Activated T-cell treated with anti-CD3 and anti-CD28 coated beads for 48 hours (primary cell): ENCODE measurements at regions not wholly inside any gene's neighbourhood (a gene's known extent, or its start where the extent isn't known, plus 50 kb on each side); places are given as distances from the start of the nearest gene placed in this dataset.
"Not testable (repeated sequence)": the region's sequence is repeated elsewhere in the genome, so short reads cannot be mapped to it uniquely, and the experiment has no call there.

Experiments used
- DNase-seq: peaks from one replicate; pipeline ENCODE4 v3.0.0-alpha.2; 2020; ENCODE audit warnings: low read depth

GRCh38 chr2:42998721-42999120 lies 206.3 kb upstream of the HAAO start:
- DNase-seq: no peak

- no peak for DNase-seq
These were observed 204.1 kb upstream of the HAAO start for GRCh38 chr2:42996528-42996927.

GRCh38 chr2:42995752-42996422 lies 203.5 kb upstream of the HAAO start:
- no peak for DNase-seq

- DNase-seq: not testable (repeated sequence)
These were observed 197.1 kb upstream of the HAAO start for GRCh38 chr2:42989283-42990081.

- not testable (repeated sequence) for DNase-seq
These were observed 195.7 kb upstream of the HAAO start for GRCh38 chr2:42988055-42988454.

- DNase-seq: no peak
These were observed 194.9 kb upstream of the HAAO start for GRCh38 chr2:42987112-42987922.

- no peak for DNase-seq
These were observed 192.2 kb upstream of the HAAO start for GRCh38 chr2:42984617-42985016.

GRCh38 chr2:42984081-42984480 lies 191.7 kb upstream of the HAAO start:
- no peak for DNase-seq

- no peak for DNase-seq
These were observed 188.5 kb upstream of the HAAO start for GRCh38 chr2:42980764-42981416.

GRCh38 chr2:42979870-42980763 lies 187.7 kb upstream of the HAAO start:
- no peak for DNase-seq

GRCh38 chr2:42979416-42979869 lies 187.1 kb upstream of the HAAO start:
- DNase-seq: no peak

- DNase-seq: no peak
These were observed 186.6 kb upstream of the HAAO start for GRCh38 chr2:42978887-42979415.

- no peak for DNase-seq
These were observed 185.9 kb upstream of the HAAO start for GRCh38 chr2:42978175-42978886.

- no peak for DNase-seq
These were observed 185.1 kb upstream of the HAAO start for GRCh38 chr2:42977270-42978174.

- DNase-seq: no peak
These were observed 184.0 kb upstream of the HAAO start for GRCh38 chr2:42976351-42976750.

GRCh38 chr2:42974721-42975717 lies 182.6 kb upstream of the HAAO start:
- peak; percentile 51 for DNase-seq

- DNase-seq: no peak
These were observed 181.9 kb upstream of the HAAO start for GRCh38 chr2:42974169-42974720.
